GM12878 (cell line): ENCODE measurements at regions not wholly inside any gene's neighbourhood (a gene's known extent, or its start where the extent isn't known, plus 50 kb on each side); places are given as distances from the start of the nearest gene placed in this dataset.
"Not testable (repeated sequence)": the region's sequence is repeated elsewhere in the genome, so short reads cannot be mapped to it uniquely, and the experiment has no call there.

Experiments
- ATAC-seq: fragments of 200-7000 bp; cut with Tn5 transposase; 3 replicates; pipeline ENCODE4 v1.9.1; 2020; ENCODE audit warnings: mild to moderate bottlenecking, moderate library complexity
- BruUV-seq: library from RNA; stranded (reverse); fragments of 400-500 nt; replicated peaks from 2 replicates; lab custom pipeline; 2021; lab: Mats Ljungman, UMichigan
- CTCF ChIA-PET: fragments of 300-600 bp; sonication (Branson Sonifier 250); formaldehyde crosslinking; extraction: SDS; loops from one replicate; lab custom pipeline; 2021; ENCODE audit warnings: inconsistent platforms; lab: Yijun Ruan, JAX
- POLR2A ChIA-PET: fragments of 350-600 bp; formaldehyde crosslinking; extraction: SDS; loops from one replicate; lab custom pipeline; 2021; ENCODE audit warnings: inconsistent platforms; lab: Charles Lee
- RAD21 ChIA-PET: fragments of 300-600 bp; sonication (Branson Sonifier 250); formaldehyde crosslinking; loops from one replicate; lab custom pipeline; 2023; ENCODE audit warnings: antibody characterized with exemption; ENCODE audit not compliant: unreplicated experiment; lab: Charles Lee
- SMC1A ChIA-PET: fragments of 300-600 bp; sonication (Branson Sonifier 250); formaldehyde crosslinking; loops from one replicate; lab custom pipeline; 2023; ENCODE audit not compliant: unreplicated experiment, uncharacterized antibody; lab: Charles Lee
- DNase-seq: peaks from one replicate; pipeline ENCODE4 v3.0.0-alpha.2; 2011; ENCODE audit warnings: low read depth, low spot score
- FAIRE-seq: peaks from 3 replicates; lab custom pipeline; 2011; peaks lifted over from hg19 to GRCh38; lab: Jason Lieb, UNC
- H2AFZ ChIP-seq: 2 replicates; pipeline ENCODE4 v1.6.0; 2011; ENCODE audit warnings: low read depth, low read length, control low read depth; ENCODE audit not compliant: control insufficient read depth
- H3K27ac ChIP-seq: 2 replicates; pipeline ENCODE4 v1.5.1; 2011; ENCODE audit warnings: control low read depth; ENCODE audit not compliant: control insufficient read depth, insufficient read depth
- H3K27me3 ChIP-seq, 2 experiments: replicated peaks in 1 of 2; 2 replicates each; pipeline versions ENCODE4 v1.6.0 to v1.6.1; 2011; ENCODE audit warnings: low read length in 1 of 2; ENCODE audit not compliant: control insufficient read depth in 2 of 2, insufficient read depth in 2 of 2
- H3K36me3 ChIP-seq, 2 experiments: 2 replicates each; pipeline ENCODE4 v1.5.1; 2011; ENCODE audit warnings: low read length in 1 of 2; ENCODE audit not compliant: control insufficient read depth in 2 of 2, insufficient read depth in 2 of 2
- H3K4me1 ChIP-seq: 2 replicates; pipeline ENCODE4 v1.6.1; 2011; ENCODE audit warnings: mild to moderate bottlenecking, low read length, moderate library complexity, mixed read lengths; ENCODE audit not compliant: control insufficient read depth, insufficient read depth
- H3K4me2 ChIP-seq: 2 replicates; pipeline ENCODE4 v1.6.0; 2011; ENCODE audit warnings: control low read depth; ENCODE audit not compliant: control insufficient read depth, insufficient read depth
- H3K4me3 ChIP-seq: fragments of 200-600 bp; sonication (generic); 2 replicates; pipeline ENCODE4 v1.5.1; 2016
- H3K79me2 ChIP-seq: 2 replicates; pipeline ENCODE4 v1.6.0; 2011; ENCODE audit warnings: low read length; ENCODE audit not compliant: control insufficient read depth, insufficient read depth
- H3K9ac ChIP-seq: 2 replicates; pipeline ENCODE4 v1.8.0; 2011; ENCODE audit warnings: low read length, control low read depth, mixed read lengths; ENCODE audit not compliant: control insufficient read depth, insufficient read depth
- H3K9me3 ChIP-seq: replicated peaks from 3 replicates; pipeline ENCODE4 v1.5.1; 2011; ENCODE audit warnings: mild to moderate bottlenecking, low read length; ENCODE audit not compliant: control insufficient read depth, insufficient read depth
- H4K20me1 ChIP-seq: 2 replicates; pipeline ENCODE4 v1.6.0; 2011; ENCODE audit not compliant: control insufficient read depth, insufficient read depth
- WGBS: methylation state at CpG from one replicate; pipeline ENCODE4 v1.1.6; 2016; ENCODE audit warnings: low lambda C conversion rate; ENCODE audit not compliant: insufficient replicate concordance, insufficient coverage; ENCODE audit errors: missing lambda C conversion rate; 5-methylcytosine and 5-hydroxymethylcytosine counted together
- in situ Hi-C: fragments of 300-500 bp; cut with MboI; formaldehyde crosslinking; loops from 9 replicates; pipeline ENCODE4 v1.14.3; 2018; ENCODE audit warnings: mixed read lengths
- intact Hi-C: fragments of 100-400 bp; cut with micrococcal nuclease; formaldehyde crosslinking; loops from one replicate; pipeline ENCODE4 v1.14.2; 2022; ENCODE audit not compliant: unreplicated experiment

- H3K4me3 ChIP-seq, H4K20me1 ChIP-seq, SMC1A ChIA-PET, H3K9me3 ChIP-seq, H3K27ac ChIP-seq, H2AFZ ChIP-seq, DNase-seq, FAIRE-seq, intact Hi-C loops, H3K79me2 ChIP-seq, in situ Hi-C loops, H3K9ac ChIP-seq, H3K4me1 ChIP-seq, CTCF ChIA-PET, RAD21 ChIA-PET, H3K27me3 ChIP-seq, H3K4me2 ChIP-seq, H3K36me3 ChIP-seq, POLR2A ChIA-PET, BruUV-seq: not testable (repeated sequence)
- peak; percentile 50 for ATAC-seq
- no CpG with 5 or more reads among the region's 4 CpGs for WGBS
These were observed 174.6 kb downstream of the SPIN4 start for GRCh38 chrX:63176578-63176977.

GRCh38 chrX:63173841-63174718 lies 177.1 kb downstream of the SPIN4 start:
- H3K9ac ChIP-seq, H4K20me1 ChIP-seq, H3K79me2 ChIP-seq, POLR2A ChIA-PET, H3K27ac ChIP-seq, H3K9me3 ChIP-seq, RAD21 ChIA-PET, H3K4me3 ChIP-seq, FAIRE-seq, BruUV-seq, in situ Hi-C loops, H3K4me1 ChIP-seq, H3K36me3 ChIP-seq, CTCF ChIA-PET, intact Hi-C loops, SMC1A ChIA-PET, DNase-seq, H3K27me3 ChIP-seq, H2AFZ ChIP-seq, H3K4me2 ChIP-seq: not testable (repeated sequence)
- ATAC-seq: peak; percentile 70
- no CpG with 5 or more reads among the region's 8 CpGs for WGBS

GRCh38 chrX:63169416-63169815 lies 181.7 kb downstream of the SPIN4 start:
- CTCF ChIA-PET, H4K20me1 ChIP-seq, BruUV-seq, DNase-seq, H3K9me3 ChIP-seq, H3K27ac ChIP-seq, H3K36me3 ChIP-seq, FAIRE-seq, intact Hi-C loops, RAD21 ChIA-PET, H2AFZ ChIP-seq, H3K4me1 ChIP-seq, H3K79me2 ChIP-seq, POLR2A ChIA-PET, in situ Hi-C loops, H3K27me3 ChIP-seq, H3K4me3 ChIP-seq, H3K4me2 ChIP-seq, H3K9ac ChIP-seq, SMC1A ChIA-PET: not testable (repeated sequence)
- WGBS: no CpG with 5 or more reads among the region's 4 CpGs
- peak; percentile 77 for ATAC-seq

GRCh38 chrX:63168949-63169348 lies 182.2 kb downstream of the SPIN4 start:
- H3K4me2 ChIP-seq, CTCF ChIA-PET, intact Hi-C loops, in situ Hi-C loops, SMC1A ChIA-PET, H3K9me3 ChIP-seq, H3K4me3 ChIP-seq, BruUV-seq, H2AFZ ChIP-seq, H3K9ac ChIP-seq, FAIRE-seq, RAD21 ChIA-PET, H3K79me2 ChIP-seq, H3K4me1 ChIP-seq, DNase-seq, POLR2A ChIA-PET, H3K36me3 ChIP-seq, H3K27ac ChIP-seq, H3K27me3 ChIP-seq, H4K20me1 ChIP-seq: not testable (repeated sequence)
- ATAC-seq: peak; percentile 77
- WGBS: no CpG with 5 or more reads among the region's 1 CpG
